COR-L47 (cell line): ENCODE measurements at regions not wholly inside any gene's neighbourhood (a gene's known extent, or its start where the extent isn't known, plus 50 kb on each side); places are given as distances from the start of the nearest gene placed in this dataset.
A peak's percentile ranks its signal among the peaks of the same experiment; 100 is the strongest.

Experiments
- DNase-seq: peaks from one replicate; lab custom pipeline; 2025; lab: John Stamatoyannopoulos, UW

- peak; percentile 83 for DNase-seq
Observed at GRCh38 chr21:16587141-16587581, 857.4 kb downstream of the USP25 start.

- DNase-seq = peak; percentile 42
Observed at GRCh38 chr21:16587681-16588375, 858.0 kb downstream of the USP25 start.

GRCh38 chr21:16588433-16588860 is 858.7 kb downstream of the USP25 start:
- peak; percentile 87 for DNase-seq

GRCh38 chr21:16589006-16589898 is 859.5 kb downstream of the USP25 start:
- no peak for DNase-seq

GRCh38 chr21:16590186-16590585 is 860.4 kb downstream of the USP25 start:
- no peak for DNase-seq

- no peak for DNase-seq
Observed at GRCh38 chr21:16590641-16591292, 861.0 kb downstream of the USP25 start.

GRCh38 chr21:16592381-16592780 is 862.6 kb downstream of the USP25 start:
- DNase-seq = no peak

GRCh38 chr21:16594191-16594590 is 864.4 kb downstream of the USP25 start:
- no peak for DNase-seq

- no peak for DNase-seq
Observed at GRCh38 chr21:16596369-16596768, 866.6 kb downstream of the USP25 start.

- DNase-seq = no peak
Observed at GRCh38 chr21:16597753-16598152, 868.0 kb downstream of the USP25 start.

GRCh38 chr21:16605597-16605996 is 875.8 kb downstream of the USP25 start:
- no peak for DNase-seq

GRCh38 chr21:16606271-16606670 is 876.5 kb downstream of the USP25 start:
- no peak for DNase-seq

GRCh38 chr21:16608209-16608830 is 878.5 kb downstream of the USP25 start:
- no peak for DNase-seq

- DNase-seq = no peak
Observed at GRCh38 chr21:16619281-16619680, 889.5 kb downstream of the USP25 start.

GRCh38 chr21:16620786-16621320 is 891.1 kb downstream of the USP25 start:
- no peak for DNase-seq

- DNase-seq = no peak
Observed at GRCh38 chr21:16624479-16625118, 888.2 kb upstream of the CXADR start.

- DNase-seq = no peak
Observed at GRCh38 chr21:16625491-16625890, 887.4 kb upstream of the CXADR start.

- no peak for DNase-seq
Observed at GRCh38 chr21:16633831-16634459, 878.9 kb upstream of the CXADR start.

GRCh38 chr21:16634515-16634914 is 878.3 kb upstream of the CXADR start:
- DNase-seq = no peak

- DNase-seq = no peak
Observed at GRCh38 chr21:16640297-16641027, 872.4 kb upstream of the CXADR start.
